Prostate gland (tissue), 2 donors: ENCODE measurements at regions not wholly inside any gene's neighbourhood (a gene's known extent, or its start where the extent isn't known, plus 50 kb on each side); places are given as distances from the start of the nearest gene placed in this dataset.

Experiments used
- CTCF ChIP-seq, 4 experiments: fragments of 200-600 bp in 2 of 4; fragments of 450-650 bp in 2 of 4; sonication (generic) in 2 of 4; IDR thresholded peaks; 1 replicate in 3 of 4; 2 replicates in 1 of 4; pipeline ENCODE4 v1.5.1; 2016 to 2019; ENCODE audit warnings: antibody characterized with exemption in 4 of 4, mild to moderate bottlenecking in 2 of 4, moderate library complexity in 2 of 4
- POLR2A ChIP-seq: fragments of 450-650 bp; IDR thresholded peaks from one replicate; pipeline ENCODE4 v1.6.1; 2016; ENCODE audit warnings: antibody characterized with exemption, mild to moderate bottlenecking

DNA sequence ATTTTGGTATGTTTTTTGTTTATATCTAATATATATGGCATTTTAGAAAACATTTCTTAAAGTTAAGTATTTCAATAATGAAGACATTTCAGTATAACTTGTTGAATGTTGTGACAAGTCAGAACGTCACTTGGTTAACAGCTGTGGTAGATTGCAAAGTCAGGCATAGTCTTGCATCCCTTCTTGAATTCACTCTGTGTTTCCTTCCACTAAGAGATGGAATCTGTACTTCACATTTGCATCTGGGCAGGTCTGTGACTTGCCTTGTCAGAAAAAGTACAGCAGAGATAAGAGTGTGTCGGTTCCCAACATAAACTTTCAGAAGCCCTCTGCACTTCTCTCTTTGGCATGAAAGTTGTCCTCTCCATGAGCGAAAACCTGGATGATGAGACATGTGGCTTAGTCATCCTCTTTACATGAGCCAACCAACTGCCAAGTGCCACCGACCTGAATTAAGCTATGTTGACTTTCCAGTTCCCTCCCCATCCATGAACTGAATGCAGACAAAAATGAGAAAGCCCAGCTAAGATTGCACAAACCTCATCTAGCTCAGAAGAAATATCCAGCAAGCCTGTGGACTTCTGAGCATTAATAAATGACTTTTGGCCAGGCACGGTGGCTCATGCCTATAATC lies 1730.2 kb downstream of the MRPL39 start:
- TF ChIP-seq CTCF (IDR thresholded peaks at IDR 0.05): no peak
- TF ChIP-seq POLR2A: no peak
